GM19438 (cell line): ENCODE measurements at regions not wholly inside any gene's neighbourhood (a gene's known extent, or its start where the extent isn't known, plus 50 kb on each side); places are given as distances from the start of the nearest gene placed in this dataset.

Experiments used
- ATAC-seq: cut with Tn5 transposase; IDR thresholded peaks from one replicate; pipeline ENCODE4 v1.9.1; 2021; ENCODE audit warnings: low read depth; ENCODE audit not compliant: unreplicated experiment

DNA sequence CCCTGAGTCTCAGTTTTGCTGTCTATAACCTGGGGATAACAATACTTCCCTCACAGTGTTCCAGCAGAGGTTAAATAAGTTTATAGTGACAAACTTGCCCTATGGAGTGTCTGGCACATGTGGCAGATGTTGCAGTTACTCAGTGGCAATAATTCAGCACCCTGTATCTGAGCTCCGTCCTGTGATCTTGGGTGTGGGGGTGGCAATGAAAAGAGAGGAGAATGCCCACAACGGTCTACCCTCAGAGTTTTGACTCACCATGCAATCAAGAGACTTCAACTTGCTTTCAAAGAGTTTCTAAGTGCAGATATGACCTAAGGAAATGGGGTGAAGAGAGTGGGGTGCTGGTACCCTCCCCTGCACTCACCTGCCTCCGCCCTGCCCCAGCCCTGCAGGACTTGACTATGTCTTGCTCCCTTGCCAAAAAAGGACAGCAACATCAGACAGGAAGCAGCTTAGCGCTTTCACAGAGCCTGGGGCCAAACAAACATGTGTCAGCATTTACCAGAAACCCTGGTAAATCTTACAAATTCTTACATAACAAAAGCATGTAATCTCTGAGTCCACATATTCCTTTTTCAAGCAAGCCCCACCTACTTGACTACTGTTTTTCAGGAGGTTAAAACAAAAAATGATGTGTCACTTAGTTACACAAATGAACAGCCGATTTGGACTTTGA lies 185.1 kb upstream of the CAMK1G start:
- no peak for ATAC-seq

DNA sequence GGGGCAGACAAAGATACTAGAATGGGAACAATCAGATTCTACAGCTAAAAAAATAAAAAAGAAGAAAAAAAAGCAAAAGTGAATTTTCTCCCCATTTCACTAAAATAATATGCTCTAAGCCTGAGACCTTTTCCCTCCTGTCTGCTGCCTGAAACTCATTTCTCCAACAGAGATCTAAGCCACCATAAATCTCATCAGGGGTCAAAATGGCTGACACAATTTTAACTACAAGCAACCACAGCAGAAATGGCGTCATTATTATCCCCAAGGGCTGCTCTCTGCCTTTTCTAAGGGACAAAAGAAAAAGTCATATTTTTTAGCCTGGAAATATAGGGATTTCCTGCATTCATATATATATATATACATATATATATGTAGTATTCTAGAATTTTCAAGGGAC lies 183.7 kb upstream of the CAMK1G start:
- ATAC-seq = no peak

- ATAC-seq = no peak
Observed at GRCh38 chr1:209400351-209401220, 182.9 kb upstream of the CAMK1G start.

DNA sequence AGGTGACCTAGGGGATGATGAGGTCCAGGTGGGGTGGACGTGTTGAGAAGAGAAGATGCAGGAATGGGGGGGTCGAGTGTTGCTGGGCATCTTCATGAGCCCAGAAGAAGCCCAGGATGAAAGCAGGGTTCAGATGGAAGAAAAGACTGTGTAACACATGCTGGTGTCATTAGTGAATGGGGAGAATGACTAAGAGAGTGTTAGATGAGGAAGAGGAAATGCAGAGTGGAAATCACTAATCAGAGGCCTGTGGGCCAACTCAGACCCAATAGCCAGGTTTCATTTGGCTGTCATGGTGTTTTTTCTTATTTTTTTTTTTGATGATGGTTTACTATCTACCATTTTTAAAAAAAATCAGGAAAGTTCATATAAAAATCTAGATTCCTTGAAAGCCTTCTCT lies 180.8 kb upstream of the CAMK1G start:
- no peak for ATAC-seq

GRCh38 chr1:209403921-209404320 lies 179.6 kb upstream of the CAMK1G start:
- ATAC-seq = no peak

GRCh38 chr1:209404577-209404976 lies 178.9 kb upstream of the CAMK1G start:
- no peak for ATAC-seq

DNA sequence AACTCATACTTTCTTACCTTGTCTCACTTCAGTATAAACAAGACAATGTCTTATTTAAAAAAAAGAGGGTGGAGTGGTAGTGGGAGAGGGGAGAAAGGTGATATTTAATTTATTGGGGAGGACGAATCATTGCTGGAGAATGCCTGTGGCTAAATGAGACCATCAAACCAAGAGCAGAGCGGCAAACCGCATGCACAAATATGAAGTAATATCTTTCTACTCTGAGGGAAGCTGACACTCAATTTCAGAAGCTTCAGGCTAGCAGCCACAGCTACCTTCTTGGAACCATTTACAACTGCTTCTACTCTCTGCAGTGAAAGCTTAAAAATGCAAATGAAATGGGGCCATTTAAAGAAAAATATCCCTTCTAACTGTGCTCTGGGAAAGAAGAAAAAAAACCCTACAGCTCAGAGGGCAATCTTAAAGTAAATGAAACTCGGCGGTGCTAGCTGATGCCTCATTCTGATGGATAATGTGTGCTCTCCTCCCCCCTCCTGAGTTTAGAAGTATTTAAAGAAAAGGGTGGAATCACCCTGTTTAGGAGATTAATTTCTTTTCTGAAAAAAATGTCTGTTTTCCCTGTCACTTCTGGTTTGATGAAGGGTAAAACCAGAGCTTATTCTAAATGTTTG lies 178.2 kb upstream of the CAMK1G start:
- no peak for ATAC-seq

GRCh38 chr1:209406168-209406567 lies 177.3 kb upstream of the CAMK1G start:
- ATAC-seq = no peak

DNA sequence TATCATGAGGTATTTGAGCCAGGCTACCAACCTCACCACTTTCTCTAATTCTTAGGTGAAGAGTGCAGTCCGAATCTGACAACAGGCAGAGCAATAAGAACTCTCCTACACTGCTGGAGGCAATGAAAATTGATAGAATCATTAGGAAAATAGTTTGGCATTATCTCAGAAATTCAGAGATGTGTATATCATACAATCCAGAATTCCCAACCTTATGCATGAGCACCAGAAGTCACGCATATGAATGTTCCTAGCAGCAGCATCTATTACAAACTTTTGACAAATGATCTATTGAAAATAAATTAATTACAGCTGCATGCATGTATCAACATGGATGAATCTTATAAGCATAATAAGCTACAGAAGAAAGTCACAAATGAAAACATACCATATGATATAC lies 176.9 kb upstream of the CAMK1G start:
- no peak for ATAC-seq

DNA sequence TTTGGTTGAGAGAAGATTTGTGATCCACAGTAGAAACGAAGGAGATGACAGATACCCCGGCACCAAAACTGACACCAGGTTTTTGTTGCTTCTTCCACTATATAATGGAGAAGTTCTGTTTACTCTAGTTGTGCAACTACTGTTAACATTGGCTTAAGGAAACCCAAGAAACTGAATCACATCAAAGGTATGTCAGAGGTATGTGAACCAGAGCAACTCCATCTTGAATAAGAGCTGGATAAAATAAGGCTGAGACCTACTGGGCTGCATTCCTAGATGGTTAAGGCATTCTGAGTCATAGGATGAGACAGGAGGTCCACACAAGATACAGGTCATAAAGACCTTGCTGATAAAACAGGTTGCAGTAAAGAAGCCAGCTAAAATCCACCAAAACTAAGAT lies 173.7 kb upstream of the CAMK1G start:
- no peak for ATAC-seq

DNA sequence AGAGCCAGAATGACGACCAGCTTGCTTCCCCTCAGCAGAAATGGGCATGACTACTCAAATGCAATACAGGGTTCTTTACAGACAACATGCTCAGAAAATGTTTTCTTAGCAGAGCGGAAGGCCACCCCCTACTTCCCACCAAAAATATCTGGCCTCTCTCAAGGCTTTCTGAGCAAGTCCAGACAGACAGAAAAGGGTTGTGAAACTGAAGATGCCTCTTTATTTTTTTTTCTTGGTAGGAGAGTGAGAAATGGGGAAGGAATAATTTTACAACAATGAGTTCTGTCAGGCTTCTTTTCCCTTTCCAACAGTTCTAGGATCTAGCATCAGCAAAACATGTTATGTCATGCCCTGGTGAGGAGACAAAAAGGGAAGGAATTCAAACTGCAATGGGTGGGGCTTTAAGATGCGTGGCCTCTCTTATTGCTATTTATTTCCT lies 172.0 kb upstream of the CAMK1G start:
- no peak for ATAC-seq

GRCh38 chr1:209412036-209412435 lies 171.5 kb upstream of the CAMK1G start:
- no peak for ATAC-seq

- ATAC-seq = no peak
Observed at GRCh38 chr1:209412566-209412965, 170.9 kb upstream of the CAMK1G start.

DNA sequence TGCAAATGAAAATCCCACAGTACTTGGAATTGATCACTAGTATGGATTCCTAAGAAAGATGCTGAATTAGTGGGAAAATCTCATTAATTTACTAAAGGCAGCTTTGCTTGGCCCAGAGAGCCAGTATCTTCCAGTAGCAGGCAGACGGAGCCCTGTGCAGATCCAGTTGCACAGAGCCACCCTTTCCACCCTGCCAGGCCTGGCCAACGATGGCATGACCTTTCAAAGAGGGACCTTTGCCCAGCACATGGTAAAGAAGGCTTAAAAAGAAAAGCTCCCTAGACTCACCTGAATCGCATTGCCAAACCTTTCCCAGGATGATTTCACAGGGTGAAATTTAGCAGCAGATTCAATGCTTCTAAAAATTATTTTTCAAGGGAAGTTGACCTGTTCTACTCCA lies 170.5 kb upstream of the CAMK1G start:
- ATAC-seq = no peak

DNA sequence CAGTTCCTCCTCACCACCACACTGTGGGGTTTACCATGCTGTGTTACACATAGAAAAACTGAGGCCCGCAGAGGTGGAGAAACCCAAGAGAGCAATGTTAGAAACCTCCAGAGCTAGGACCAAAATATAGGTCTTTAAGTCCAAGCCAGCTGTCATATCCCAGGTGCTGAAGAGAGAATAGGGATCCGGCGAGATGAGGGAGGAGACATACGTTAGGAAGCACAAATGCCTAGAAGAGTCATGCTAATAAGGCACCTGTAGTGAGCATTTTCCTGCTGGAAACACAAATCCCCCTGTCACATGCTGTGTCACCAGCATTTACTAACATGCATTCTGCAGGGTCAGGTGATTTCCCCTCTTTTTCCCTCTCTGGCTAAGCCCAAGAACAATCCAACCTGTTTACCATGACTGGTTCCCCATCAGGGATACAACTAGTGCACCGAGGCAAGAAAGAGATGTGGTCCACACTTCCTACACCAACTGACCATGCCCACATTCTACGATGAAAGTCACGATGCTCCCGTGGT lies 168.6 kb upstream of the CAMK1G start:
- no peak for ATAC-seq

DNA sequence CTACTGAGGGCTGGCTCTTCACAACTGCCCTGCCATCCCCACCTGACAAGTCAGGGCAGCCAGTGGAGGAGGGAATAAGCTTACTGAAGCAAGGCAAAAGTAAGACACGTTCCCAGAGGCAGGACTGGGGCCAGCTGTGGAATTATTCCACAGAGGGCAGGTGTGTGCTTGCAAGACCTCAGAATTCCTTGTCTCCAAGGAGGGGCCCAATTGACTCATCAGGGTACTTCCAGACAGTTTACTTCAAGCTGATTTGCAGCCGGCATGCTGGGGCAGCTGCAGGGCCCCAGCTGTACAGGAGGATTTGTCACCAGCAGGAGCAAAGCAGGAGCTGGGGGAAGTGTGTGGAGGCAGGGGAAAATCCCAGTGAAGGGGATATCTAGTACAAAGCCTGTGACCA lies 167.5 kb upstream of the CAMK1G start:
- no peak for ATAC-seq

GRCh38 chr1:209416716-209417115 lies 166.8 kb upstream of the CAMK1G start:
- ATAC-seq = no peak

DNA sequence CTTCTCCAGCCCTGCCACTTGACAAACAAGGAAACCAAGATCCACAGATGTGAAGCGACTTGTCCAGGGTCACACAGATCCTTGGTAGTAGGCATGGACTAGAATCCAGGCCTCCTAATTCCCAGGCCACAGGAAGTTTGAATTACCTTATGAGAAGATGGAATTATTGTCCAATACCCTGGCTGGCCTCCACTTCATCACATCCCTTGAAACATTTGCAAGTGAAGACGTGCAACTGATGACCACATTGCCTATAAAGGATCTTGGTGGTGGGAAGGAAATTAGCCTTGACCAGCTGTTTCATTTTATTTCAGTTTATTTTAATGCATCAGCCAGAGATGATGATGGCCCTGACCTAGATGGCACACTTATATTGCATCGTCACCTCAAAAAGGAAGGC lies 165.8 kb upstream of the CAMK1G start:
- ATAC-seq = no peak

DNA sequence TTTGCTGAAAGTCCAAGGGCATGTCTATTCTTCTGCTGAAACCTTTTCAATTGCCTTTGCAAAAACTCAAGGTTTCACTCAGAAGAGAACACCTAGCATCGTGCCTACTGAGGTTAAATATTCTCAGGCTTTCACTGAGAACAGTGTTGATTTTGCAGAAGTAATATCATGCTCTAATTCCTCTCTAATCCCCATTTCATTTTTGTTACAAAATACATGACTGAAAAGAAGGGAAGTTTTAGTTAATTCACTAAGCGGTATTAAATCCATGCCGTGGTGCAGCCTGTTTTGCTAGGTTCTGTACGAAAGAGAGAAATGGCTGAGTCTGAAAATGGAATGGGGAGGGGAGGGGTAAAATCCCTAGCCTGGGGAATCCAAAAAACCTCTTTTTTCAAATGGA lies 163.2 kb upstream of the CAMK1G start:
- ATAC-seq = no peak

- no peak for ATAC-seq
Observed at GRCh38 chr1:209421186-209421585, 162.3 kb upstream of the CAMK1G start.

DNA sequence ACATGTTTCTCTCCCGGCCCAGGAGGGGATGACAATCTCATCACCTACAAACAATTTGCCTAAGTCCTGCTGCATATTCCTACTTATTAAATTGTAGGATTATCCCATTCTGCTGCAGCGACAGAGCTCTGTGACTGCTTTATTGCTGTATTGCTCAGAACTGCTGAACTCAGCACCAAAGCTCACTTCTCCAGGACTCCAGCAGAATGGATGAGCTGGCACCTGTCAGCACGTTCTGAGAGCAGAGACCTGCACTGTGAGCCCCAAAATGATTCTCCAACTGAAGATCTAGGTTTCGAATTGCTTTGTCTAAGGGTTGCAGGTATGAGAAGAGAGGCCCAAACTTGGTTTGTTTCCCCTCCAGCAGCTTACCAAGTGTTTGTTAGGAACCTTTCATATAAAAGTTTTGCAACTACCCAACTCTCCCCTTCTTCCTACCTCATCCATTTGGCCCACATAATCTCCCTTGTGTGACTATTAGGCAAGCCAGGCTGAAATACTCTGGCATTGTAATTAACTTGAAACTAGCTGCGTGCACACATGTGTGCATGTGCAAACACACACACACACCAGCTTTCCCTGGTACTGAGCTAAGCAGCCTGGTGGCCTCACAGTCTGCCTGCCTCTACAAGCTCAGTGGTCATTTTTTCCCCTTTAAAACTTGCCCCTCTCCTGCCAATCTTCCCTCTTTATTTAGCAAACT lies 161.4 kb upstream of the CAMK1G start:
- ATAC-seq = no peak
